ENCODE measurements at regions not wholly inside any gene's neighbourhood (a gene's known extent, or its start where the extent isn't known, plus 50 kb on each side); places are given as distances from the start of the nearest gene placed in this dataset.

- Histone ChIP-seq H3K9me3 (no peaks in the 10 kb centered on the region), H3K4me3 (no peak overlapping the region), H3K27me3 (no peaks in the 10 kb centered on the region), H3K4me1 (no peaks in the 10 kb centered on the region), H3K27ac (no peak overlapping the region), H3K36me3 (no peaks in the 10 kb centered on the region)
- DNase-seq (ENCODE audit: low spot score in 2 of 2): peak in 1 of 2 donors; percentile 23
- TF ChIP-seq EP300 (IDR thresholded peaks at IDR 0.05) (no peak), CTCF (IDR thresholded peaks at IDR 0.05) (no peak), POLR2A (IDR thresholded peaks at IDR 0.05) (no peak), POLR2AphosphoS5 (IDR thresholded peaks at IDR 0.05) (no peak)
- WGBS: 57% methylated on average over 4 of the region's 4 CpGs
Measured at GRCh38 chr2:234710066-234710465, 213.2 kb upstream of the ARL4C start.

- Histone ChIP-seq H3K27ac (no peak overlapping the region), H3K36me3 (no peaks in the 10 kb centered on the region), H3K4me1 (no peaks in the 10 kb centered on the region), H3K9me3 (no peaks in the 10 kb centered on the region), H3K4me3 (no peak overlapping the region), H3K27me3 (no peaks in the 10 kb centered on the region)
- 92% methylated on average over 3 of the region's 3 CpGs for WGBS
- peak in 1 of 2 donors; percentile 35 for DNase-seq (ENCODE audit: low spot score in 2 of 2)
- no peak for TF ChIP-seq POLR2A (IDR thresholded peaks at IDR 0.05)
- TF ChIP-seq POLR2AphosphoS5 (IDR thresholded peaks at IDR 0.05): no peak
- TF ChIP-seq CTCF (IDR thresholded peaks at IDR 0.05): no peak
- no peak for TF ChIP-seq EP300 (IDR thresholded peaks at IDR 0.05)
Measured at GRCh38 chr2:234708717-234709116, 211.8 kb upstream of the ARL4C start.

GRCh38 chr2:234708091-234708683, 211.3 kb upstream of the ARL4C start:
- Histone ChIP-seq H3K27ac (no peak overlapping the region), H3K27me3 (no peaks in the 10 kb centered on the region), H3K36me3 (no peaks in the 10 kb centered on the region), H3K4me1 (no peaks in the 10 kb centered on the region), H3K9me3 (no peaks in the 10 kb centered on the region), H3K4me3 (no peak overlapping the region)
- DNase-seq (ENCODE audit: low spot score in 2 of 2): peak in 1 of 2 donors; percentile 21
- 71% methylated on average over 10 of the region's 10 CpGs for WGBS
- no peak for TF ChIP-seq CTCF (IDR thresholded peaks at IDR 0.05)
- no peak for TF ChIP-seq EP300 (IDR thresholded peaks at IDR 0.05)
- no peak for TF ChIP-seq POLR2A (IDR thresholded peaks at IDR 0.05)
- no peak for TF ChIP-seq POLR2AphosphoS5 (IDR thresholded peaks at IDR 0.05)

GRCh38 chr2:234706086-234706485, 209.2 kb upstream of the ARL4C start:
- peak in 1 of 2 donors; percentile 47 for DNase-seq (ENCODE audit: low spot score in 2 of 2)
- 93% methylated on average over 3 of the region's 3 CpGs for WGBS
- TF ChIP-seq CTCF (IDR thresholded peaks at IDR 0.05) (no peak), EP300 (IDR thresholded peaks at IDR 0.05) (no peak), POLR2AphosphoS5 (IDR thresholded peaks at IDR 0.05) (no peak), POLR2A (IDR thresholded peaks at IDR 0.05) (no peak)

GRCh38 chr2:234705108-234705507, 208.2 kb upstream of the ARL4C start:
- H3K27ac ChIP-seq: no peak overlapping the region
- 68% methylated on average over 3 of the region's 3 CpGs for WGBS
- H3K4me3 ChIP-seq: no peak overlapping the region
- H3K9me3 ChIP-seq: no peaks in the 10 kb centered on the region
- TF ChIP-seq CTCF (IDR thresholded peaks at IDR 0.05) (no peak), POLR2AphosphoS5 (IDR thresholded peaks at IDR 0.05) (no peak), POLR2A (IDR thresholded peaks at IDR 0.05) (no peak), EP300 (IDR thresholded peaks at IDR 0.05) (no peak)
- H3K36me3 ChIP-seq: no peaks in the 10 kb centered on the region
- H3K4me1 ChIP-seq: no peaks in the 10 kb centered on the region
- H3K27me3 ChIP-seq: no peaks in the 10 kb centered on the region
- DNase-seq (ENCODE audit: low spot score in 2 of 2): peak in 1 of 2 donors; percentile 4

More at GRCh38 chr2:234706086-234706485, 209.2 kb upstream of the ARL4C start:
- Histone ChIP-seq H3K9me3 (no peaks in the 10 kb centered on the region), H3K27ac (no peak overlapping the region), H3K36me3 (no peaks in the 10 kb centered on the region), H3K4me3 (no peak overlapping the region), H3K27me3 (no peaks in the 10 kb centered on the region), H3K4me1 (no peaks in the 10 kb centered on the region)

Measured in suprapubic skin (tissue), 4 donors.